Urinary bladder (tissue), 3 donors: ENCODE measurements at regions not wholly inside any gene's neighbourhood (a gene's known extent, or its start where the extent isn't known, plus 50 kb on each side); places are given as distances from the start of the nearest gene placed in this dataset.

Source experiments
- DNase-seq: peaks from one replicate; pipeline ENCODE4 v3.0.0-alpha.2; 2015; ENCODE audit errors: extremely low spot score
- H3K27ac ChIP-seq: one replicate; pipeline ENCODE4 v1.5.1; 2013; ENCODE audit warnings: low read depth, mild to moderate bottlenecking, moderate library complexity
- H3K36me3 ChIP-seq: one replicate; pipeline ENCODE4 v1.6.1; 2013; ENCODE audit warnings: mild to moderate bottlenecking, moderate library complexity; ENCODE audit not compliant: insufficient read depth
- H3K4me1 ChIP-seq: one replicate; pipeline ENCODE4 v1.6.1; 2013; ENCODE audit warnings: mild to moderate bottlenecking, moderate library complexity; ENCODE audit not compliant: insufficient read depth
- H3K4me3 ChIP-seq: one replicate; pipeline ENCODE4 v1.5.1; 2013; ENCODE audit warnings: low read depth, low read length
- WGBS: extraction: QIAGEN DNeasy Blood & Tissue Kit; methylation state at CpG from one replicate; pipeline ENCODE4 v1.1.7; 2013; 5-methylcytosine and 5-hydroxymethylcytosine counted together
- donor health status: healthy with polysubstance abuse.
- donor health status: healthy.

GRCh38 chr6:139904158-139904533 lies 529.7 kb upstream of the CITED2 start:
- H3K4me1 ChIP-seq: no peaks in the 10 kb centered on the region
- no peak overlapping the region for H3K27ac ChIP-seq
- DNase-seq: no peak
- no peak overlapping the region for H3K4me3 ChIP-seq
- no peaks in the 10 kb centered on the region for H3K36me3 ChIP-seq

DNA sequence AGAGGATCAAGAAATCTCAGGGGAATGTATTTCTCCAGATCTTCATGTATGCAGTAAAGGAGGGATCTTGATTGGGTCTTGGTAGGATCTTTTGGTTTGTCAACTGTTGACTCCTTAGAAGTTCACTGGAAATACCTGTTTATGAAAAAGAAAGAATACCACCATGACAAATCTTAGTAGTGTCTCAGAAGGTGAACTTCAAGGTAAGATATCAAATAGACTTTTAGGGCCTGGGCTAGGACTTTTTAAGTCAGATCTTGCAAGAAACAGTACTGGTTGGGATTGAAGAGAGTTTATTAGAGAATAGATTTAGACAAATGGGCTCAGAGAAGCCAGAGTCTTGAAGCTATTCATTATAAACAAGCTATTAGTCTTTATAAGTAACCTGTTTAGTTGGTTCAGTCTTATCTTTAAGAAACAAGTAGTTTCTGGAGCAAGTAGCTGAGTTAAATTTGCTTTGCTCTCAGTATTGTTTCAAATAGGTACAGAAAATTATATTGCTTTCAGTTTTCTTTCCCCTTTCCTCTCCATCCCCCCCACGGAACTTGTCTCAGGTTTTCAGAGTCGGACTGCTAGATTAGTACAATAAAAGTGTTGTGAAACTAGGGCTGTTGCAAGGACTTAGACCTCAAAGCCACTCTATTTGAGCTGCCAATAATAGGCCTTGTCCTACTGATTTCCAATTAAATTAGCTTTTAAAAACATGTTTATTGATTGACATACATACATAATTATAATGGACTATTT lies 529.1 kb upstream of the CITED2 start:
- H3K4me1 ChIP-seq: no peaks in the 10 kb centered on the region
- no peak for DNase-seq
- 94% methylated on average over 2 of the region's 2 CpGs for WGBS
- H3K4me3 ChIP-seq: no peak overlapping the region
- H3K27ac ChIP-seq: no peak overlapping the region
- H3K36me3 ChIP-seq: no peaks in the 10 kb centered on the region

DNA sequence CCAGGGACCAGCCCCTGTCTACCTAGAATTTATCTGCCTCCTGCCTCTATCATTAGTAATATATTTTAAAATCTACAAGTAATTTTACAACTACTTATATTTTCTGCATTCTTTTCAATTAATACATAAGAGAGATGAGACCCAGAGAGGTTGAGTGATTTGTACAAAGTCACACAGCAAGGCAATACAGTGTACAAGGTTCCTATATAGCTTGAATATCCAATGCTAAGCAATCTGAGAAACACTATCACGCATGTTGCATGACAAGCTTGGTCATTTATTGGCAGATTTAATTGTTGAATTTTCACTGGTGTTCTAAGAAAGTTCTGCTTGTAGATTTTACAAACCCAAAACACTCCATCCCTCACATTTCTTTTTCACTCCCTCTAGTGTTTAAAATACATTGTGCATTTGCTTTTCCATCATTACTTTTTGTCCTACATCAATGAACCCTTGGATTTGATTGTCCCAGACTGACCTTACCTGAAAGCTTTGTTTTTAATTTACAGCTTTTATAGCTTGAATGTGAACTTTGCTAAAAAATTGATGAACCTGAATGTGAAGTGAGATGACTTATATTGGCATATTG lies 520.9 kb upstream of the CITED2 start:
- Histone ChIP-seq H3K4me1 (no peaks in the 10 kb centered on the region), H3K27ac (no peak overlapping the region), H3K36me3 (no peaks in the 10 kb centered on the region), H3K4me3 (no peak overlapping the region)
- DNase-seq: no peak
- 98% methylated on average over 1 of the region's 1 CpG for WGBS

GRCh38 chr6:139894271-139894670 lies 519.8 kb upstream of the CITED2 start:
- no peak overlapping the region for H3K27ac ChIP-seq
- WGBS: 95% methylated on average over 8 of the region's 8 CpGs
- DNase-seq: no peak
- H3K4me3 ChIP-seq: no peak overlapping the region
- no peaks in the 10 kb centered on the region for H3K36me3 ChIP-seq
- no peaks in the 10 kb centered on the region for H3K4me1 ChIP-seq

GRCh38 chr6:139891471-139891870 lies 517.0 kb upstream of the CITED2 start:
- H3K36me3 ChIP-seq: no peaks in the 10 kb centered on the region
- no peak overlapping the region for H3K27ac ChIP-seq
- DNase-seq: no peak
- H3K4me1 ChIP-seq: no peaks in the 10 kb centered on the region
- WGBS: 84% methylated on average over 4 of the region's 4 CpGs
- no peak overlapping the region for H3K4me3 ChIP-seq

DNA sequence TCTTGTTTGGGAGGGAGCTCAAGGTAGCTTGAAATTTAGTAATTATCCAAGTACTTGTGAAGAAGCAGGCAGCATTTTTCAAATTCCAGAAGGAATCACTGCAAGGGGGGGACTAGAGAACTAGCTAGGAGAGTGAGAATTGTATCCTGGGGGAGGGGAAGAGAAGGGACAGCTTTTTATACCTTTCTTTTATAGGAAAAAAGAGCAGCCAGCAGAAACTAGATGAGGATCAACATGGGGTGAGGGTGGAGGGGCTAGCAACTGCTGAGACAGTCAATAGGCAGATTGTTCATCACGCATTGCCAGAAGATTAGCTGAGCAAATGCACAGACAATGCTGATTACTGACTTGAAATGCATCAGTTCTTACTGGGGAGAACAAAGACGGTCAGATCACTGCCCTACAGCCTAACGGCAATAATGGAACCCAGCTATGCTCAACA lies 514.3 kb upstream of the CITED2 start:
- 74% methylated on average over 3 of the region's 3 CpGs for WGBS
- H3K36me3 ChIP-seq: no peaks in the 10 kb centered on the region
- no peak overlapping the region for H3K27ac ChIP-seq
- no peaks in the 10 kb centered on the region for H3K4me1 ChIP-seq
- no peak overlapping the region for H3K4me3 ChIP-seq
- no peak for DNase-seq

DNA sequence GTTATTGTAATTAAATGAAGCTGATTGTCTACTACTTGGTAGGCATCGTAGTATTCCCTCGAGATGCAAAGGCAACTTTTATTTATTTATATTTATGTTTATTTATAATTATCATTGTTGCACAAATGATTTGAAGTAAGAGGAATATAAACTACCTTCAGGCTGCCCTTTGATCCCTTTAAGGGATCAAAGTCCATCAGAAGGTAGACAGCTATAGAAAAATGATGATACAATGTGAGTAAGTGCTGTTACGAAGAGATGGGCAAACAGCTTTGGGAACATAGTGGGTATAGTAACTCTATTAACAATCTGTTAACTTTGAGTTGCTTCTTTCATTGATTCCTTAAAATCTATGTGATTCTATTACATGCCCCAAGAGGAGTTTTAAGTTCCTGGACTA lies 512.8 kb upstream of the CITED2 start:
- Histone ChIP-seq H3K4me1 (no peaks in the 10 kb centered on the region), H3K27ac (no peak overlapping the region), H3K36me3 (no peaks in the 10 kb centered on the region), H3K4me3 (no peak overlapping the region)
- WGBS: 95% methylated on average over 3 of the region's 3 CpGs
- no peak for DNase-seq

- no peak for DNase-seq
- WGBS: 93% methylated on average over 6 of the region's 6 CpGs
- no peaks in the 10 kb centered on the region for H3K36me3 ChIP-seq
- no peak overlapping the region for H3K27ac ChIP-seq
- H3K4me1 ChIP-seq: no peaks in the 10 kb centered on the region
- no peak overlapping the region for H3K4me3 ChIP-seq
Measured at GRCh38 chr6:139886396-139886795, 511.9 kb upstream of the CITED2 start.

DNA sequence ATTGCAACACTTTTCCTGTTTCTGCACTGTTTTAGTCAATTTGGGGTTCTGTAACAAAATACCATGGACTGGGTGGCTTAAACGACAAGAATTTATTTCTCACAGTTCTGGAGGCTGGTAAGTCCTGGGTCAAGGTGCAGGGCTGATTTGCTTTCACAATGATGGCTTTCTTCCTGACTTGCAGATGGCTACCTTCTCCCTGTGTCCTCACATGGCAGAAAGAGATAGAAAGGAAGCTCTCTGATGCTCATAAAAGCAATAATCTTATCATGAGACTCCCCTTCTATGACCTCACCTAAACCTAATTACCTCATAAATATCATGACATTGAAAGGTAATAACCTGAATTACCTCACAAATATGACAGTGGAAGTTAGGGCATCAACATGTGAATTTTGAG lies 511.5 kb upstream of the CITED2 start:
- whole genome bisulfite sequencing: 38% methylated on average over 1 of the region's 1 CpG
- H3K4me3 ChIP-seq: no peak overlapping the region

DNA sequence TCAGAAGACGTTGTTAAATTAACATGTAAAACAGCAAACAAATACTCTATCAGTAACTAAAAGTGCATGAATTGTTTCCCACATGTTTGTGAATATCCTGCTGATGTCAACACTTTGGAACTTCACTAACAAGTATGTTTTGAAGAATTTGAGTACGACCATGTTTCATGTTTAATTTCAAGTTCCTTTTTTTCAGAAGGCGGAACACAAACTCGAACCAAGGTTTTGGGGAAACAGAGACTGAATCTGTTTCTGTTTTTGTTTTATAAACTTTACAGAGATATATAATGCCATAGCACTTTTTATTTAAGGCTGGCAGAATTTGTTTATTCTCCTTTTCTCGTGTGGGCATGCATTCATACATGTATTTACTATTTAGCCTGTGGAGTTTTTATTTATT lies 509.3 kb upstream of the CITED2 start:
- WGBS: 83% methylated on average over 5 of the region's 5 CpGs
- no peaks in the 10 kb centered on the region for H3K4me1 ChIP-seq
- no peak overlapping the region for H3K27ac ChIP-seq
- H3K4me3 ChIP-seq: no peak overlapping the region
- DNase-seq: no peak
- H3K36me3 ChIP-seq: no peaks in the 10 kb centered on the region

More for the DNA sequence above, 511.5 kb upstream of the CITED2 start:
- H3K27ac ChIP-seq: no peak overlapping the region
- no peaks in the 10 kb centered on the region for H3K4me1 ChIP-seq
- DNase-seq: no peak
- H3K36me3 ChIP-seq: no peaks in the 10 kb centered on the region

- no peak overlapping the region for H3K4me3 ChIP-seq
- no peaks in the 10 kb centered on the region for H3K4me1 ChIP-seq
- WGBS: 63% methylated on average over 3 of the region's 3 CpGs
- peak overlapping the region; percentile 5 for H3K27ac ChIP-seq
- no peak for DNase-seq
- no peaks in the 10 kb centered on the region for H3K36me3 ChIP-seq
Measured at GRCh38 chr6:139882977-139883728, 508.7 kb upstream of the CITED2 start.

DNA sequence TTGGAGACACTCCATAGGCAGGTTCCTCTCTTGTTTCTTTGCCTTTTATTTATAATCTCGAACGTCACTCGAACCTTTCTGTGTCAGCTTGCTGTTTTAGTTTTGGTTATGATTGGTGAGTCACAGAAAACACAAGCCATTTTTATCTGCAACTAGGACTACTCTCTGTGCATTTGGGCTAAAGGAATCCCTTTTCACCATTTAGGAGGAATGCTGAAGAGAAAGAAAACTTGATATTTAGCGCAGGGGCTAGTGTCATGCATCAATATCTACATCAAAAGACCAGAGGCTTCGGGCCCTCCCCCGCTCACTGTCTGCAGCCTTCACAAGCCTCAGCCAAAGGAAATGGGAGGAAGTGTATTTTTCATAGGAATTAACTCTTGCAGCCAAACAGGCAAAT lies 507.8 kb upstream of the CITED2 start:
- DNase-seq: no peak
- Histone ChIP-seq H3K4me3 (no peak overlapping the region), H3K27ac (no peak overlapping the region), H3K4me1 (no peaks in the 10 kb centered on the region), H3K36me3 (no peaks in the 10 kb centered on the region)
- WGBS: 66% methylated on average over 6 of the region's 6 CpGs

DNA sequence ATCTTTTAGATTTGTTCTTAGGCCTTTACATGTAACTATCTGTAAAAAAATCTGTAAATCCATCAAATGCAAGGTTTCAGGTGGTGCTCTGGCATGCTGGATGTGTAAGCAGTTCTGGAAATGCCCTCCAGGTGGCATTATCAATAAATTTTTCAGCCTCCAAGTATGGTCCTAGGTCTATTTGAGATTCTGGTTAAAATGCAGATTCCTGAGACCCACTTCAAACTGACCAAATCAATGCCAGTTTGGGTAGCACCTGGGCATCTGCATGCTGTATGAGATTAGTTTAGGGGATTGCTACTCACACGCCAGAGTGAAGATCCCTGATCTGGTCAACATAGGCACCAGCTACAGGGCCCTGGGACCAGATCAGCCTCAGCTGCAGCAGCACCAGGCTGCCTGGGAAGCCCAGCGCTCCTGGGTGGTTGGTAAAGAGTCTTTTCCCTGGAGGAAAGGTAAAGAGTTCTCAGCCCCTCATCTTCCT lies 507.3 kb upstream of the CITED2 start:
- H3K27ac ChIP-seq: no peak overlapping the region
- H3K36me3 ChIP-seq: no peaks in the 10 kb centered on the region
- 95% methylated on average over 2 of the region's 2 CpGs for WGBS
- no peak overlapping the region for H3K4me3 ChIP-seq
- H3K4me1 ChIP-seq: no peaks in the 10 kb centered on the region
- no peak for DNase-seq

- no peaks in the 10 kb centered on the region for H3K4me1 ChIP-seq
- no peak overlapping the region for H3K27ac ChIP-seq
- no peak overlapping the region for H3K4me3 ChIP-seq
- WGBS: 75% methylated on average over 4 of the region's 4 CpGs
- no peaks in the 10 kb centered on the region for H3K36me3 ChIP-seq
- no peak for DNase-seq
Measured at GRCh38 chr6:139881236-139881635, 506.8 kb upstream of the CITED2 start.
